ENCODE measurements at regions not wholly inside any gene's neighbourhood (a gene's known extent, or its start where the extent isn't known, plus 50 kb on each side); places are given as distances from the start of the nearest gene placed in this dataset.
"Not testable (repeated sequence)": the region's sequence is repeated elsewhere in the genome, so short reads cannot be mapped to it uniquely, and the experiment has no call there.

- not testable (repeated sequence) for H3K27me3 ChIP-seq (ENCODE audit: control insufficient read depth, insufficient read depth, low read length); H3K9ac ChIP-seq (ENCODE audit: low read depth, low read length); H3K36me3 ChIP-seq (ENCODE audit: control insufficient read depth, insufficient read depth, low read length); H3K4me3 ChIP-seq (ENCODE audit: low read depth, low read length); H3K9me3 ChIP-seq (ENCODE audit: control insufficient read depth, insufficient read depth, low read length); H3K4me1 ChIP-seq (ENCODE audit: control insufficient read depth, insufficient read depth, low read length)
Observed at GRCh38 chr4:118512870-118513269, 160.1 kb upstream of the PRSS12 start.

GRCh38 chr4:118514332-118514731, 161.5 kb upstream of the PRSS12 start:
- H3K4me3 ChIP-seq (ENCODE audit: low read depth, low read length) = not testable (repeated sequence)

GRCh38 chr4:118516107-118516506, 163.3 kb upstream of the PRSS12 start:
- not testable (repeated sequence) for H3K27me3 ChIP-seq (ENCODE audit: control insufficient read depth, insufficient read depth, low read length); H3K4me1 ChIP-seq (ENCODE audit: control insufficient read depth, insufficient read depth, low read length); H3K9me3 ChIP-seq (ENCODE audit: control insufficient read depth, insufficient read depth, low read length); H3K36me3 ChIP-seq (ENCODE audit: control insufficient read depth, insufficient read depth, low read length); H3K9ac ChIP-seq (ENCODE audit: low read depth, low read length); H3K4me3 ChIP-seq (ENCODE audit: low read depth, low read length)

More at GRCh38 chr4:118514332-118514731, 161.5 kb upstream of the PRSS12 start:
- H3K9me3 ChIP-seq (ENCODE audit: control insufficient read depth, insufficient read depth, low read length); H3K27me3 ChIP-seq (ENCODE audit: control insufficient read depth, insufficient read depth, low read length); H3K4me1 ChIP-seq (ENCODE audit: control insufficient read depth, insufficient read depth, low read length); H3K9ac ChIP-seq (ENCODE audit: low read depth, low read length); H3K36me3 ChIP-seq (ENCODE audit: control insufficient read depth, insufficient read depth, low read length): not testable (repeated sequence)

GRCh38 chr4:118530107-118530506, 155.1 kb upstream of the METTL14 start:
- not testable (repeated sequence) for H3K9me3 ChIP-seq (ENCODE audit: control insufficient read depth, insufficient read depth, low read length); H3K27me3 ChIP-seq (ENCODE audit: control insufficient read depth, insufficient read depth, low read length); H3K4me1 ChIP-seq (ENCODE audit: control insufficient read depth, insufficient read depth, low read length); H3K36me3 ChIP-seq (ENCODE audit: control insufficient read depth, insufficient read depth, low read length); H3K9ac ChIP-seq (ENCODE audit: low read depth, low read length); H3K4me3 ChIP-seq (ENCODE audit: low read depth, low read length)

GRCh38 chr4:118531947-118532346, 153.2 kb upstream of the METTL14 start:
- not testable (repeated sequence) for H3K9me3 ChIP-seq (ENCODE audit: control insufficient read depth, insufficient read depth, low read length); H3K4me3 ChIP-seq (ENCODE audit: low read depth, low read length); H3K36me3 ChIP-seq (ENCODE audit: control insufficient read depth, insufficient read depth, low read length); H3K9ac ChIP-seq (ENCODE audit: low read depth, low read length); H3K4me1 ChIP-seq (ENCODE audit: control insufficient read depth, insufficient read depth, low read length); H3K27me3 ChIP-seq (ENCODE audit: control insufficient read depth, insufficient read depth, low read length)

GRCh38 chr4:118535788-118536187, 149.4 kb upstream of the METTL14 start:
- H3K9ac ChIP-seq (ENCODE audit: low read depth, low read length); H3K9me3 ChIP-seq (ENCODE audit: control insufficient read depth, insufficient read depth, low read length); H3K36me3 ChIP-seq (ENCODE audit: control insufficient read depth, insufficient read depth, low read length); H3K27me3 ChIP-seq (ENCODE audit: control insufficient read depth, insufficient read depth, low read length); H3K4me3 ChIP-seq (ENCODE audit: low read depth, low read length); H3K4me1 ChIP-seq (ENCODE audit: control insufficient read depth, insufficient read depth, low read length): not testable (repeated sequence)

- not testable (repeated sequence) for H3K36me3 ChIP-seq (ENCODE audit: control insufficient read depth, insufficient read depth, low read length); H3K4me1 ChIP-seq (ENCODE audit: control insufficient read depth, insufficient read depth, low read length); H3K9me3 ChIP-seq (ENCODE audit: control insufficient read depth, insufficient read depth, low read length); H3K9ac ChIP-seq (ENCODE audit: low read depth, low read length); H3K27me3 ChIP-seq (ENCODE audit: control insufficient read depth, insufficient read depth, low read length); H3K4me3 ChIP-seq (ENCODE audit: low read depth, low read length)
Observed at GRCh38 chr4:118539412-118540077, 145.6 kb upstream of the METTL14 start.

GRCh38 chr4:118556576-118556975, 128.6 kb upstream of the METTL14 start:
- H3K9ac ChIP-seq (ENCODE audit: low read depth, low read length); H3K9me3 ChIP-seq (ENCODE audit: control insufficient read depth, insufficient read depth, low read length); H3K4me1 ChIP-seq (ENCODE audit: control insufficient read depth, insufficient read depth, low read length); H3K4me3 ChIP-seq (ENCODE audit: low read depth, low read length); H3K27me3 ChIP-seq (ENCODE audit: control insufficient read depth, insufficient read depth, low read length); H3K36me3 ChIP-seq (ENCODE audit: control insufficient read depth, insufficient read depth, low read length): not testable (repeated sequence)

GRCh38 chr4:118557298-118557851, 127.8 kb upstream of the METTL14 start:
- Histone ChIP-seq H3K27me3 (ENCODE audit: control insufficient read depth, insufficient read depth, low read length) (no peaks in the 10 kb centered on the region), H3K4me1 (ENCODE audit: control insufficient read depth, insufficient read depth, low read length) (no peaks in the 10 kb centered on the region), H3K9ac (ENCODE audit: low read depth, low read length) (no peak overlapping the region), H3K9me3 (ENCODE audit: control insufficient read depth, insufficient read depth, low read length) (no peaks in the 10 kb centered on the region), H3K36me3 (ENCODE audit: control insufficient read depth, insufficient read depth, low read length) (no peaks in the 10 kb centered on the region), H3K4me3 (ENCODE audit: low read depth, low read length) (no peak overlapping the region)

GRCh38 chr4:118558188-118558587, 127.0 kb upstream of the METTL14 start:
- not testable (repeated sequence) for H3K4me3 ChIP-seq (ENCODE audit: low read depth, low read length); H3K36me3 ChIP-seq (ENCODE audit: control insufficient read depth, insufficient read depth, low read length); H3K4me1 ChIP-seq (ENCODE audit: control insufficient read depth, insufficient read depth, low read length); H3K9me3 ChIP-seq (ENCODE audit: control insufficient read depth, insufficient read depth, low read length); H3K9ac ChIP-seq (ENCODE audit: low read depth, low read length); H3K27me3 ChIP-seq (ENCODE audit: control insufficient read depth, insufficient read depth, low read length)

GRCh38 chr4:118561559-118561958, 123.6 kb upstream of the METTL14 start:
- H3K27me3 ChIP-seq (ENCODE audit: control insufficient read depth, insufficient read depth, low read length); H3K4me3 ChIP-seq (ENCODE audit: low read depth, low read length); H3K9me3 ChIP-seq (ENCODE audit: control insufficient read depth, insufficient read depth, low read length); H3K9ac ChIP-seq (ENCODE audit: low read depth, low read length); H3K4me1 ChIP-seq (ENCODE audit: control insufficient read depth, insufficient read depth, low read length); H3K36me3 ChIP-seq (ENCODE audit: control insufficient read depth, insufficient read depth, low read length): not testable (repeated sequence)

GRCh38 chr4:118566003-118566513, 119.1 kb upstream of the METTL14 start:
- H3K36me3 ChIP-seq (ENCODE audit: control insufficient read depth, insufficient read depth, low read length); H3K9ac ChIP-seq (ENCODE audit: low read depth, low read length); H3K4me3 ChIP-seq (ENCODE audit: low read depth, low read length); H3K9me3 ChIP-seq (ENCODE audit: control insufficient read depth, insufficient read depth, low read length); H3K27me3 ChIP-seq (ENCODE audit: control insufficient read depth, insufficient read depth, low read length); H3K4me1 ChIP-seq (ENCODE audit: control insufficient read depth, insufficient read depth, low read length): not testable (repeated sequence)
